CMK (cell line): ENCODE measurements at regions not wholly inside any gene's neighbourhood (a gene's known extent, or its start where the extent isn't known, plus 50 kb on each side); places are given as distances from the start of the nearest gene placed in this dataset.
"Not testable (repeated sequence)": the region's sequence is repeated elsewhere in the genome, so short reads cannot be mapped to it uniquely, and the experiment has no call there.

Experiments
- DNase-seq: peaks from one replicate; pipeline ENCODE4 v3.0.0-alpha.2; 2010; ENCODE audit warnings: low read depth

GRCh38 chr1:121116522-121117297 lies 67.4 kb downstream of the FAM72B start:
- not testable (repeated sequence) for DNase-seq

DNA sequence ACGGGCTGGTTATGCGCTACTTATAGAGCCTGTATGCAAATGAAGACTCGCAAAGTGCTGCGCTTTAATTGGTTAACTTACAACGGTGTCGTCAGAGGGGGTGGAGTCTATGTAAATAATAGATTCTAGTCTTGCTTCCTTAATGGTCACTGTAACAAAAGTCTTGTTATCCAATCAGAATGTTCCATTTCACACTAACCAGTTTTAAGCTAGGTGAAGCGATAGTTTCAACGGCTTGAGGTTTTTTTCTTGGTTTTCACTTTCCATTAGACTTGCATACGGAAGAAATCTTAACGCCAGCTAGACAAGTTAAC lies 66.9 kb downstream of the FAM72B start:
- DNase-seq, result not testable (repeated sequence)

DNA sequence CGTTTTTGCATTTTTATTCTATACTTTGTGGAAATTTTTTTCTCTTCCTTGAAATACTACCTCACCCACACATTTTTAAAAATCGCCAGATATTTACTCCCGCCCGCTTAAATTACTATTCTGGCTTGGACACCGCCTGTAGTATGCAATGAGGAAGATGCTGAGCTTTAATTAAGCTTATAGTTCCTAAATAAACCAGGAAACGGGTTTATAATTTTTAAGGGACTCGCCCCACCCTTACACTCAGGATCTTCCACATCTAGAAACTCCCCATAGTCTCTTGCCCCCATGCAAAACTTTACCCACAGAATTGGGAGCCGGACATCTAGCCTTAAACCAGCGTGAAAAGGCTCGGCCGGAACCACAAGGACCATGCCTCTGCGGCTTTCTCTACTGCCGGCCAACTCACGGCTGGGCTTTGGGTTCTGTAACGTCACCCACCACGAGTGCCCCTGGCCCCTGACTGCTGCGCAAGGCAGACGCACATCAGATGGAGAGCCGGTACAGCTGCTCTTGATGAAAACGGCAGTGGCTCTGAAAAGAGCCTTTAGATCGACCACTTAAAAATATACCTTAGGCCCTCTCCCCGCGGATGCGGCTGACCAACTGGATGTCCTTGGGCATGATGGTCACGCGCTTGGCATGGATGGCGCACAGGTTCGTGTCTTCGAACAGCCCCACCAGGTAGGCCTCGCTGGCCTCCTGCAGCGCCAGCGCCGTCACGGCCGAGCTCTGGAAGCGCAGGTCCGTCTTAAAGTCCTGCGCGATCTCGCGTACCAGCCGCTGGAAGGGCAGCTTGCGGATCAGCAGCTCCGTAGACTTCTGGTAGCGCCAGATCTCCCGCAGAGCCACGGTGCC lies 66.3 kb downstream of the FAM72B start:
- not testable (repeated sequence) for DNase-seq
